PC-3 (cell line): ENCODE measurements at regions not wholly inside any gene's neighbourhood (a gene's known extent, or its start where the extent isn't known, plus 50 kb on each side); places are given as distances from the start of the nearest gene placed in this dataset.

Experiments used
- CTCF ChIP-seq: fragments of 300-600 bp; sonication (generic); conservative IDR thresholded peaks from 2 replicates; pipeline ENCODE4 v1.5.1; 2017; ENCODE audit warnings: antibody characterized with exemption, low read depth, mild to moderate bottlenecking, low read length
- EZH2 ChIP-seq: fragments of 300-600 bp; sonication (generic); IDR thresholded peaks from one replicate; pipeline ENCODE4 v1.6.1; 2017; ENCODE audit warnings: antibody characterized with exemption, mild to moderate bottlenecking, low read length; ENCODE audit not compliant: unreplicated experiment
- EZH2phosphoT487 ChIP-seq: fragments of 300-600 bp; sonication (generic); IDR thresholded peaks from 2 replicates; pipeline ENCODE4 v1.6.1; 2018; ENCODE audit warnings: mild to moderate bottlenecking, antibody characterized with exemption, low read length, borderline replicate concordance

GRCh38 chr18:11320986-11321385, 171.6 kb upstream of the PIEZO2 start:
- TF ChIP-seq CTCF: no peak
- TF ChIP-seq EZH2: no peak
- no peak for TF ChIP-seq EZH2phosphoT487
